ENCODE measurements at regions not wholly inside any gene's neighbourhood (a gene's known extent, or its start where the extent isn't known, plus 50 kb on each side); places are given as distances from the start of the nearest gene placed in this dataset.

DNA sequence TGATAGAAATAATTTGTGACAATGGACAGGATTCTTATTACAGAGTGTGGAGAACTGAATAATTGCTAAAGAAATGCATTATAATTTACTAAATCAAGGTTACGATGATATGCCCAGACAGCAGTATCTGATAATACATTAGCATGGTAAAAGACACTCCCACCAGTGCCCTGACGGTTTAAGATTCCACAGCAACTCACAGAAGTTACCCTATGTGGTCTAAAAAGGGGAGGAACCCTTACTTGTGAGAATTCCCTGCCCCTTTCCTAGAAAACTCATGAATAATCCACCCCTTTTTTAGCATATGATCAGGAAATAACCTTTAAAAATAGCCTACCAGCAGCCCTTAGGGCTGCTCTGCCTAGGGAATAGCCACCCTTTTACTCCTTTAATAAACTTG lies 244.7 kb upstream of the SLC24A2 start:
- Mint-ChIP-seq H3K27ac (ENCODE audit: unreplicated experiment) (no peak overlapping the region), H3K4me3 (ENCODE audit: unreplicated experiment) (no peak overlapping the region), H3K4me1 (ENCODE audit: unreplicated experiment) (no peaks in the 10 kb centered on the region), H3K27me3 (ENCODE audit: unreplicated experiment) (no peaks in the 10 kb centered on the region), H3K36me3 (ENCODE audit: unreplicated experiment) (no peaks in the 10 kb centered on the region), H3K9me3 (ENCODE audit: unreplicated experiment) (no peaks in the 10 kb centered on the region)
- TF ChIP-seq, protein P1, sequence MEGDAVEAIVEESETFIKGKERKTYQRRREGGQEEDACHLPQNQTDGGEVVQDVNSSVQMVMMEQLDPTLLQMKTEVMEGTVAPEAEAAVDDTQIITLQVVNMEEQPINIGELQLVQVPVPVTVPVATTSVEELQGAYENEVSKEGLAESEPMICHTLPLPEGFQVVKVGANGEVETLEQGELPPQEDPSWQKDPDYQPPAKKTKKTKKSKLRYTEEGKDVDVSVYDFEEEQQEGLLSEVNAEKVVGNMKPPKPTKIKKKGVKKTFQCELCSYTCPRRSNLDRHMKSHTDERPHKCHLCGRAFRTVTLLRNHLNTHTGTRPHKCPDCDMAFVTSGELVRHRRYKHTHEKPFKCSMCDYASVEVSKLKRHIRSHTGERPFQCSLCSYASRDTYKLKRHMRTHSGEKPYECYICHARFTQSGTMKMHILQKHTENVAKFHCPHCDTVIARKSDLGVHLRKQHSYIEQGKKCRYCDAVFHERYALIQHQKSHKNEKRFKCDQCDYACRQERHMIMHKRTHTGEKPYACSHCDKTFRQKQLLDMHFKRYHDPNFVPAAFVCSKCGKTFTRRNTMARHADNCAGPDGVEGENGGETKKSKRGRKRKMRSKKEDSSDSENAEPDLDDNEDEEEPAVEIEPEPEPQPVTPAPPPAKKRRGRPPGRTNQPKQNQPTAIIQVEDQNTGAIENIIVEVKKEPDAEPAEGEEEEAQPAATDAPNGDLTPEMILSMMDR (IDR thresholded peaks at IDR 0.05) = no peak
- DNase-seq (ENCODE audit: extremely low spot score, unreplicated experiment) = no peak

DNA sequence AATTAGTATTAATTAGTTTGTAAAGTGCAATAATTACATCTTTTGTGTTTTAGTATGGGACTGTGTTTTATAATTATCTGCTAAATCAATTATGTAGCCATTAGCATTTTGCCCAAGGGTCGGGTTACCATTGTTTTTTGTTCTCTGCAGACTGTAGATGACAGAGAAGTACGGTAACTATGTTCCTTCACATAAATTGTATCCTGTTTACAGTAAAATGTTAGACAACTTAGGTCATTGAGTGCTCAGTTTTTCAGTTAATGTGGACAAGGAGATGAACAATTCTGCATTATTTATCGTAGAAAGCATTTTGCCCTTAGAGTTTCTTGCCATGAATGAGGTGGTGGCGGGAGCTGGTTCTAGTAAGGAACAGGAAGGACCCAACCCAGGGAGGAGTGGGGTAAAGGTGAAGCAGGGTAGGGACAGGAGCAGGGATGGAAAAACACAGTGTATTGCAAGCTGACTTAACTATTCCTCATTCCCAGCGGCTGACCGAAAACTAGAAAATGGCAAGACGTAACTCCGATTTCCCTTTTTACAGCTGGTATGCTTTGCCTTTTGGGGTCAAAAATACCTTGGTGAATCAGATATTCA lies 243.7 kb upstream of the SLC24A2 start:
- DNase-seq (ENCODE audit: extremely low spot score, unreplicated experiment) = no peak
- H3K36me3 Mint-ChIP-seq (ENCODE audit: unreplicated experiment) = no peaks in the 10 kb centered on the region
- no peak overlapping the region for H3K4me3 Mint-ChIP-seq (ENCODE audit: unreplicated experiment)
- TF ChIP-seq, protein P1 (IDR thresholded peaks at IDR 0.05) = no peak
- no peaks in the 10 kb centered on the region for H3K27me3 Mint-ChIP-seq (ENCODE audit: unreplicated experiment)
- H3K9me3 Mint-ChIP-seq (ENCODE audit: unreplicated experiment) = no peaks in the 10 kb centered on the region
- H3K27ac Mint-ChIP-seq (ENCODE audit: unreplicated experiment) = no peak overlapping the region
- H3K4me1 Mint-ChIP-seq (ENCODE audit: unreplicated experiment) = no peaks in the 10 kb centered on the region

DNA sequence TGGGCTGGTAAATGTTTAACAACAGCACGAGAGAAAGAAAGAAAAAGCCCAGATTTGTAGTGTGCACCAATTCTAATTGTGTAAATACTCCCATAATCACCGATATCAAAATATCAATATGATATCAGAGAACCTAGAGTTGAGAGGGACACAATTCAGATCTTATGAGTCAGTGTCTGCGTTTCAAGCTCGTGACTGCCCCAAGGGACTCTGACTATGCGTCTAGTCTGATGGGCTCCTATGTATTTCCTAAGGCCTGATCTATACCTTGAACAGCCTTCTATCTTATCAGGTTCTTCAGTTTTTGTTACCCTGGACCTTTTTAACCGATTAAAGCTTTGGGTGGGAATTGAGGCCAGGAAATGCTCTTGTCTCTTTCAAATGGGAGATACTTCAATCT lies 243.0 kb upstream of the SLC24A2 start:
- TF ChIP-seq, protein P1 (IDR thresholded peaks at IDR 0.05) = no peak
- Mint-ChIP-seq H3K4me3 (ENCODE audit: unreplicated experiment) (no peak overlapping the region), H3K27me3 (ENCODE audit: unreplicated experiment) (no peaks in the 10 kb centered on the region), H3K9me3 (ENCODE audit: unreplicated experiment) (no peaks in the 10 kb centered on the region), H3K36me3 (ENCODE audit: unreplicated experiment) (no peaks in the 10 kb centered on the region), H3K27ac (ENCODE audit: unreplicated experiment) (no peak overlapping the region), H3K4me1 (ENCODE audit: unreplicated experiment) (no peaks in the 10 kb centered on the region)
- no peak for DNase-seq (ENCODE audit: extremely low spot score, unreplicated experiment)

DNA sequence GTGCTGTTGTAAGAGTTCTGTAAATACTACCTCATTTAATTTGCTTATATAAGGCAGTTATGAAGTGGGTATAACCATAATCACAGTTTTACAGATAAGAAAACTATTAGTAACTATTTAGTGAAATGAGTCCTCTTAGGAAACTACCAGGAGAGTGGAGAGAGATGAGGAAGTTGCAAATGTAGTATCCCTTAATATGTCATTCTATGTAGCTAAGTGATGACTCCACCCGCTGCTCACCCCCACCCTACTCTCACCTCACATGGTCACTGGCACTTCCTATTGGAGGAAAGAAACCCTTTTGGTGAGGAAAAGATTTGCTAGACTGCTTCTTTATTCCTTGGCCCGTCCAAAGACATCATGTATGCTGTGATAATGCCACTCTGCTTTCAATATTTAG lies 241.8 kb upstream of the SLC24A2 start:
- DNase-seq (ENCODE audit: extremely low spot score, unreplicated experiment) = no peak
- Mint-ChIP-seq H3K4me1 (ENCODE audit: unreplicated experiment) (no peaks in the 10 kb centered on the region), H3K27ac (ENCODE audit: unreplicated experiment) (no peak overlapping the region), H3K36me3 (ENCODE audit: unreplicated experiment) (no peaks in the 10 kb centered on the region), H3K4me3 (ENCODE audit: unreplicated experiment) (no peak overlapping the region), H3K9me3 (ENCODE audit: unreplicated experiment) (no peaks in the 10 kb centered on the region), H3K27me3 (ENCODE audit: unreplicated experiment) (no peaks in the 10 kb centered on the region)
- TF ChIP-seq, protein P1 (IDR thresholded peaks at IDR 0.05) = no peak

DNA sequence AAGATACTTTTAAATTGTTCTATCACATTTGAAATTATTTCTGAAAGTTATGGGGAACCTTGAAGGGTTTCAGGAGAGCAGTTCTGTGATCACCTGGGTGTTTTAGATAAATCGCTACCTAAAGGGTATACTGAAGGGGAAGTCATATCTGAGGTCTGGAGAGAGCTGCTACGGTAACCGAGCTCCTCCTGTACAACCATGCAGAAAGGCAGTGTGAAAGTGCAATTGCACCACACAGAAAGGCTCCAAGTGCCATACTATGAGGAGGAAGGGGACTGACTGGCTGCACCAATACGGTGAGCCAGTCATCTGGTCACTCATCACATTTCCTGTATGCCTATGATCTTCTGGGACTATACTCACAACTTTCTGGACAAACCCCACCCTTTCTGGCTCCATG lies 241.4 kb upstream of the SLC24A2 start:
- no peak for DNase-seq (ENCODE audit: extremely low spot score, unreplicated experiment)
- H3K4me1 Mint-ChIP-seq (ENCODE audit: unreplicated experiment) = no peaks in the 10 kb centered on the region
- TF ChIP-seq, protein P1 (IDR thresholded peaks at IDR 0.05) = no peak
- no peaks in the 10 kb centered on the region for H3K9me3 Mint-ChIP-seq (ENCODE audit: unreplicated experiment)
- no peaks in the 10 kb centered on the region for H3K36me3 Mint-ChIP-seq (ENCODE audit: unreplicated experiment)
- no peaks in the 10 kb centered on the region for H3K27me3 Mint-ChIP-seq (ENCODE audit: unreplicated experiment)
- no peak overlapping the region for H3K4me3 Mint-ChIP-seq (ENCODE audit: unreplicated experiment)
- H3K27ac Mint-ChIP-seq (ENCODE audit: unreplicated experiment) = no peak overlapping the region
